OCI-LY3 (cell line): ENCODE measurements at regions not wholly inside any gene's neighbourhood (a gene's known extent, or its start where the extent isn't known, plus 50 kb on each side); places are given as distances from the start of the nearest gene placed in this dataset.

Experiments
- EZH2phosphoT487 ChIP-seq: fragments of 200-600 bp; shearing (Covaris generic); IDR thresholded peaks from 2 replicates; pipeline ENCODE4 v1.6.1; 2018; ENCODE audit warnings: antibody characterized with exemption, mixed run types, low read depth
- TF ChIP-seq, protein P1 (sequence below): fragments of 200-600, 300-600 bp; sonication (generic); IDR thresholded peaks from 2 replicates; pipeline ENCODE4 v1.5.1; 2014; ENCODE audit warnings: antibody characterized with exemption, low read length, low read depth

DNA sequence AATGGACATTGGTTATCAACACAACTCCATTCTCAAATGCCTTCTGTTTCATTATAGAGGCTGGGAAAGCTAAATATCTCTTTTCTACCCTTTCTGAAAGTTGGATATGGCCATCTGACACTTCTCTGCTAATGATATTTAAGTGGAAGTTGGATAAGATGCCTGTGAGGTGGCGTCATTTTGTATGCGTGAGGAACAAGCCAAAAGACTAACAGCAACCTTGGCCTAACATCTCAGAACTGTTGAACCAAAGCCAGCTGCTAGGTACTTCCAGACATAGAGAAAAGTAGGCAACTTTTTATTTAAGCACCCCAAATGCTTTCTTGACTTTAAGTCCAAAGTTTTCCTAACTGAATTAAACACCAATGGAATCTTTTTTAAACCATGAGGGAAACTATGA, 708.4 kb downstream of the CD109 start:
- no peak for TF ChIP-seq EZH2phosphoT487
- TF ChIP-seq, protein P1, sequence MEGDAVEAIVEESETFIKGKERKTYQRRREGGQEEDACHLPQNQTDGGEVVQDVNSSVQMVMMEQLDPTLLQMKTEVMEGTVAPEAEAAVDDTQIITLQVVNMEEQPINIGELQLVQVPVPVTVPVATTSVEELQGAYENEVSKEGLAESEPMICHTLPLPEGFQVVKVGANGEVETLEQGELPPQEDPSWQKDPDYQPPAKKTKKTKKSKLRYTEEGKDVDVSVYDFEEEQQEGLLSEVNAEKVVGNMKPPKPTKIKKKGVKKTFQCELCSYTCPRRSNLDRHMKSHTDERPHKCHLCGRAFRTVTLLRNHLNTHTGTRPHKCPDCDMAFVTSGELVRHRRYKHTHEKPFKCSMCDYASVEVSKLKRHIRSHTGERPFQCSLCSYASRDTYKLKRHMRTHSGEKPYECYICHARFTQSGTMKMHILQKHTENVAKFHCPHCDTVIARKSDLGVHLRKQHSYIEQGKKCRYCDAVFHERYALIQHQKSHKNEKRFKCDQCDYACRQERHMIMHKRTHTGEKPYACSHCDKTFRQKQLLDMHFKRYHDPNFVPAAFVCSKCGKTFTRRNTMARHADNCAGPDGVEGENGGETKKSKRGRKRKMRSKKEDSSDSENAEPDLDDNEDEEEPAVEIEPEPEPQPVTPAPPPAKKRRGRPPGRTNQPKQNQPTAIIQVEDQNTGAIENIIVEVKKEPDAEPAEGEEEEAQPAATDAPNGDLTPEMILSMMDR: no peak
